8988T (cell line): ENCODE measurements at regions not wholly inside any gene's neighbourhood (a gene's known extent, or its start where the extent isn't known, plus 50 kb on each side); places are given as distances from the start of the nearest gene placed in this dataset.

Source experiments
- DNase-seq: peaks from one replicate; pipeline ENCODE4 v3.0.0; 2011

DNA sequence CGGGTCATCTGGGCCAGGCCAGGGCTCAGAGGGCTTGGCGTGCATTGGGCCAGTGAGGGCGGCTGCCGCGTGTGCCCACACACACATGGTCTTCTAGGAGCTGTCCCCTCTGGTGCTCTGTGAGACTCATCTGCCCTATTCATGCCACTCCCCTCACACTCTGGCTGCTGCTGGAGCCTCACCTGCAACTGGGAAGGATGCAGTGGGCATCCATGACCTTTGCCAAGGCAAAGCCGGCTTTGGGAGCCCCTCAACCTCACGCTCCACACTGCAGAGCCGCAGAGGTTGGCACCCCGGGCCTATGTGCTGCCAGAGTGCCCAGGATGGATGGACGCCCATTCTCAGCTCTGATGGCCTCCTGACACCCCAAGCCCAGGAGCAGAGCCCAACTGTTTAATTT lies 330.2 kb upstream of the SALL3 start:
- no peak for DNase-seq

DNA sequence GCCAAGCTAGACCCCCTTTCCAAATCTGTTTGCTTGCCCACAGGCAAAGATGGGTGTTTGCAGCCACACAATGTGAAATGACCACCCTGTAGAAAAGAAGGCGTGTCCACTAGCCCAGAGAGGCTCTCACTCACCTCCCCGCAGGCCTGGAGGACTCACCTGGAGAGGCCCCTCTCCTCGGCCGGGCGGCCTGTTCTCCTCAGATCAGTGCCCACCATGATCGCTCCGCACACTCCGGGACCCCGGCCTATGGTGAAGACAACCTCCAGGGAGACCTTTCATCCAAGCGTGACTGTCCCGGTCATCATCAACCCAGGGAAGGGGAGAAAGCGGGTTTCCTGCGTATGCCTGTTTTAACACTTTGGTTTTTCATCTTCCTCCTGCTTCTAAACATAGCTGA lies 328.7 kb upstream of the SALL3 start:
- DNase-seq: no peak

DNA sequence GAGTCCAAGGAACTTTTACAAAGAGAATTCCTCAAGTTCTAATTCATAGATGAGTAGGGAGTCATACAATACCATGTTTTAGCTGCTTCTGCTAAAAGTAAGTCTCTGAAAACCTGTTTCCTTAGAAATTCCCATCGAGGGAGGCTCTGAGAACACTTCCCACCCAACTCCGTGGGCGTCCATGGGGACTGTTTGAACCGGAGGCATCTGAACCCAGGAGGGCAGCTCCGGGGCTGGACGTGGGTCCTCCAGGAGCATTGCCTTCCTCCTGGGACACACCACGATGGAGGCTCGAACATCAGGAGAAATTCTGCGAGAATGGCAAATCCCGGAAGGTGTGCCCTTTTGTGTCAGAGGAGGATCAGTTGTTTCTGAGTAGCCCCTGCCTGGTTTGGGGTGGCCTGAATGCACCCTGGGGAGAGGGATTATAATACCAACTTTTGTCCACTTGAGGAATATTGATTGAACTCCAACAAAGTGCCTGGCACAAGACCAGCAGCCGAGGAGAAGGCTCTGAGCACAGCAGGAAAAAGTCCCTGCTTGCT lies 327.5 kb upstream of the SALL3 start:
- DNase-seq: no peak

DNA sequence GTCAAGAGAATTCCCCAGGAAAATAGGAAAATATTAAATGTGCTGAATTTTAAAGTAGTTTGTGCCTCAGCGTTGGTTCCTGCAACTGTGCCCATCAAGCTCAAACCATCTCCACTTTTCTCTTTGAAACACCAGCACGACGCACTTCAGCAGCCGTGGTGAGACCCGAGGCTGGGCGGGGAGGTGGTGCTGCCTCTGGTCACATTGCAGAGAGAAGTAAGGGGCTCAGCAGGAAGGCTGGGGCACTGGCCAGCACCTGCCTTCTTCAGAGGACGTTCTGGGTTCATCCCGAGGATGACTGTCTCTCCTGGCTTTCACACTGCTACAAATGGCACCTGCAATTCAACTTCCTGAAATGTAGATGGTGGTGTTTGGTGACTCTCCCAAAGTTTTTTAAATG lies 323.7 kb upstream of the SALL3 start:
- no peak for DNase-seq

DNA sequence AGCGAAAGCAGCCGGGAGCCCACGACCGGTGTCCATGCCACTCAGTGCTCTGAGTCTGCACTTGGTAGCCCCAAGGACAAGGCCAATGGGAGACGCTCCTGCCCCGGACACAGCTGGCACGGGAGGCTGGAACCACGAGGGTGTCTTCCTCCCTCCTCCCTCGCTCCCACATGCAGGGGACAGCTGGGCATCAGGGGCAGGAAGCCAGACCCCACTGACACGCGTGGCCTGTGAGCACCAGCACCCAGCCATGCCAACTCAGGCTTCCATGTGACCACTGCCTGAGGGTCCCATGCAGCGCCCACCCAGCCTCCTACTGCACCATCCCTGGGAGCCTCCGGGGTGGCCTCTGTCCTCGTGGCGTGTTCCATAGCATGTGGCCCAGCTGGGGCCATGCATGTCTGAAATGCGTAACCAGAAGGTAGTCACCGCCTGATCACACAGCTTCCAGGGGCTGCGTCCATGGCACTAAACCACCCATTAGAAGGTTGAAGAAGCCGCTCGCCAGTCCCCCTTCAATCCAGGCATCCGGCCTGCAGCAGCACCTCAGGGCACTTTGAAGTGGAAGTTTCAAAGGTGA lies 323.2 kb upstream of the SALL3 start:
- no peak for DNase-seq

DNA sequence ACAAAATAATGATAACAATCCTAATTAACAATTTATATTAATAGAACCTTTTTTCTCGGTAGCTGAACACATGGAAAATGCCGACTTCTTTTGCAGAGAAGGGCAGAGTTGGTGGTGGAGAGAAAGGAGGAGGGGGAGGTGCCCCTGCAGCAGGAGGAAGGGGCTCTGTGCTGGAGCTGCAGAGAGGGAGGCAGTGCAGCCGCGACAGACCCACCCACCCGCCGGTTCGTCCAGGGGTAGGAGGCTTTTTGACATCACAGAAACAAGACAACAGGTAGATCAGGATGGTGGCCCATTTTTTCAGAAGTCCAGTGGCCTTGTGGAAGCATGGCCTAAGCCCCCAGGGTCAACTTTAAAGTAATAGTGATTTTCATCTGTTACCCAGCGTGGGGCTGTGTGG lies 321.1 kb upstream of the SALL3 start:
- no peak for DNase-seq

DNA sequence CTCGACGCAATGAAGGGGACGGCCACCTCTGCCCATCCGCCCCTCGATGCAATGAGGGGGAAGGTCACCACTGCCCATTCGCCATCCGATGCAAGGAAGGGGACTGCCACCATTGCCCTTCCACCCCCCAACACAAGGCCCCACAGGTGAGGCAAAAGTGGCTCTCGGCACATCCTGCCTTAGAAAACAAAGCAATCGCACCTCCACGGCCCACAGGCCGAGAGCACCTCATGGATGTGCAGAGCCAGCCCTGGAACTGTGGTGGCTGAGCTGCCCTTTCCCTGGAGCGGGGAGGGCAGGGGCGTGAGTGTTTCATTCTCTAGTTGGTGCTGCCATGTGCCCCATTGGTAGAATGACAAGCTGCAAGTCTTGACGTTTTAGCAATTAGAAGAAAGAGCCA lies 320.6 kb upstream of the SALL3 start:
- no peak for DNase-seq

DNA sequence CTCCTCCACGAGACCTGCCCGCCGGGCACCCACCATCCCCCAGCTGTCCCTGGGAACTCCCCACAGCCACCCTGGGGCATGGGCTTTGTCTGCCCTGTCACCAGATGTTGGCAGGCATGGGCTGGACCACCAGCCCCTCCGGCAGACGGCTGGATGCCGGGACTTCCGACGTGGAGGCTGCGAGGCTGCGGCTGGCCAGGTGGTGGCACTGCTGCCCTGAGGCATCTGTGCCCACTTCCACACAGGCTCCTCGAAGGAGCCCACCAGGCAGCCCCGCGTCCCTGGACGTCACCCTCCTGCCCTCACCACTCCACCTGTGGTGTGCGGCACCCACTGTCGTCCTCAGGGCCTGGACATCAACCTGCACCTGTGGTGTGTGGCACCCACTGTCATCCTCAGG lies 319.9 kb upstream of the SALL3 start:
- DNase-seq: no peak

DNA sequence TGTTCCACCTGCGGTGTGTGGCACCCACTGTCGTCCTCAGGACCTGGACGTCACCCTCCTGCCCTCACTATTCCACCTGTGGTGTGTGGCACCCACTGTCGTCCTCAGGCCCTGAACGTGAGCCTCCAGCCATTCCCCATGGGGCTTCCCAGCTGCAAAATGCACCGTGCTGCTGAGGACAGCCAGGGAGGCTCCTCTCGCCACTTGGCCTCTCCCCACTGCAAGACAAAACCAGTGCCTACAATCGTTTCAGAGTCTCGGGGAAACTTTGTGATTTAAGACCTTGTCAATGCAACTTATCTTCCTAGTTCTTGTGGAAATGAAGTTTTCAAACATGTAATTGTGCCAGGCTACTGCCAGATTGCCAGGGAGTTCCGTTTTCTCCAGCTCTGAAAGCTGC lies 319.3 kb upstream of the SALL3 start:
- DNase-seq: no peak

DNA sequence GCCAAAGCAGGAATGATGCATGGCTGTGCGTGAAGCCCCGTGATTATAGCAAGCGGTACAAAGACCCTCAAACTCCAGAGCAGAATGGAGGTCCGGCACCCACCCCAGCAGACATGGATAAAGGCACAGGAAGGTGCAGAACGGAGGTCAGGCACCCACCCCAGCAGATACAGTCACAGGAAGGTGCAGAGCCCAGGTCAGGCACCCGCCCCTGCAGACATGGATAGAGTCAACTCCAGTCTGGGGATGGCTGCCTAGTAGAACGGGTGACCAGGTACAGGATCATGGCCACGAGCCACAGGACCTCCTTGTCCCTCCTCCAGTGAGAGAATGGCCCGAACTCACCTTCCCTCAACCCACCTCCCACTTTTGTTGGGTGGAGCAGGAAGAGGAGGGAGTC lies 318.3 kb upstream of the SALL3 start:
- no peak for DNase-seq

DNA sequence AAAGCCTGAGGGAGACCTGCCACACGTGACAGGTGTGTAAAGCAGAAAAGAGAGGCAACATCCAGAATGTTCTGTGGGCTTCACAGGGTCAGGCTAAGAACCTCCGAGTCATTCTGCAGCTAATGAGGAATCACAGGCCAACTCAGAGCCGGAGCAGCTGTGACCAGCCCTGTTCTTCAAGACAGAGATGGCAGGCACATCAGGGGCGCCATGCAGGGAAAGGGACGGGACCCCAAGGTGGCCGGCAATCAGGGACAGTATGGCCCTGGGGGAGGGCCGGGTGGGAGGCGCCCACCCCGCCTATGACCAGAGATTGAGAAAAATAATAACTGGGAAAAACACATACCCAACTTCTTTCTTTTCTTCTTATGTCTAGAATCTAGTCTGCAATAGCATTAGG lies 316.7 kb upstream of the SALL3 start:
- DNase-seq: no peak

DNA sequence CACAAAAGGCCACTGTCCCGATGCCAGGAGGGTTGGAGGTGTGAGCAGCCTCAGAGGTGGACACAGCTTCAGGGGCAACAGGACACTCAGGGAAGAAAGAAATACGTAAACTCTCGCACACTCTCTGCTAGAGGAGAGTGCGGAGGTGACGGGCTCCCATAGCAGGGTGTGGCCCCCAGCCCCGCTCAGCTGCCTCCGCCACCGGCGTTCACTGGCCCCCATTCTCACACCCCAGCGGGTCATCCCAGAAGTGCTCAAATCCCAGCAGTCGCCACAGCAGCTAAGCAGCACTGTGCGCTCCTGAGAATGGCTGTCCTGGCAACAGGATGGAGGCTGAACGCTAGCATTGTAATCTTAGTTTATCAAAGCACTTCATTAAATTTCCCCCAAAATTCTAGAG lies 315.6 kb upstream of the SALL3 start:
- no peak for DNase-seq

DNA sequence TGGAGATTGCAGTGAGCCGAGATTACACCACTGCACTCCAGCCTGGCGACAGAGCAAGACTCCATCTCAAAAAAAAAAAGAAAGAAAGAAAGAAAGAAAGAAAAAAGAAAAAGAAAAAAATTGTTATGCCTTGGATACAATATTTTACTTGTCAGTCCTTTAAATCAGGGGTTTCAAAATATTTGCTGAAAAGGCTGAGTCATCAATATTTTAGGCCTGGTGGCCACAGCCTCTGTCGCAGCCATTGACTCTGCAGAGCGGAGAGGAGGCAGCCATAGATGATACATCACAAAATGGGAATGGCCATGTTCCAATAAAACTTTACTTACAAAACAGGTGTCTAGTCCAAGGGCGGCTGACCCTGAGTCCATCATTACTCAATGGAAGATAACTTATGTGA lies 314.8 kb upstream of the SALL3 start:
- no peak for DNase-seq

DNA sequence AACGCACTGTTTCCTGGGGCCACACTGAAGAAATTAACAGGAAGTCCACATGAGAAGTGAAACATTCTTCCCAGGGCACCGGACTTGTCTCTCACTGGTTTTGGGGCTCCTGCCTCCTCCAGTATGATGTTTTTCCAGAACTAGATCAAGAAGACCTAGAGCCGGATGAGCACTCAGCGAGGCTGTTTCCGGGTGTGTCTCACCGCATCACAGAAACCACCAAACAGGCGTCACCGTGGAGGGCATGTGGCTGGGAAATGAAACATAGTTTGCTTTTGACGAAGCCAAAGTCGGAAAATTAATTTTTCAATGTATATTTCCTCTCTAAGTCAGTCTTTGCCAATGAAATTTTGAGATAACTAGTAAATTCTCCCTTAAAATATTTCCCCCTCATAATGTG lies 314.0 kb upstream of the SALL3 start:
- no peak for DNase-seq

DNA sequence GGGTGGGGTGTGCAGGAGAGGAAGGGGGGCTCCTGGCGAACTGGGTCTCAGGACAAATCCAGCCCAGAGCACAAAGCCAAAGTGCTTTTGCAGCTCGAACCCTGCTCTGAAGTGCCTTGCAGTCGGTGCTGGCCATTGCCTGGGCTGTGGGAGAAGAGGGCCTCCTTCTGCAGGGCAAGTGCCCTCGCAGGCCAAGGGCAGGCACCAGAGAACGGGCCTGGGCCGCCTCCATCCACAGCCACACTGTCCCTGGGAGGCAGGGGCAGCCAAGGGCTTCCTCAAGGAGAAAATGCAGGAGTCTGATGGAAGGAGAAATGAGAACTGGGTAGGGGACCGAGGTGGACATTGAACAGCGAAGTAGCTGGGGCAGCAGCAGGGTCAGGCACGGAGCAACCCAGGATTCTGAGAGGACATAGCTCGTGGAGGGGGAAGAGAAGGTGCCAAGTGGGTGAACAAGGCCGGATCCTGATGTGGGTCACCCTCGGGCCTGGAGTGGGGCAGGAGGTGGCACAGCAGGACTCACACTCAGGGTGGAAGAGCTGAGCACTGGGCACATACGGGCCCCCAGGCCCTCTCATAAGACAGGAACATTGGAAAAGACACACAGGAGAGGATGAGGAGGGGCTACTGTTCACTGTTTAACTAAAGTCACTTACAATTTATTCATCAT lies 312.8 kb upstream of the SALL3 start:
- DNase-seq: no peak

DNA sequence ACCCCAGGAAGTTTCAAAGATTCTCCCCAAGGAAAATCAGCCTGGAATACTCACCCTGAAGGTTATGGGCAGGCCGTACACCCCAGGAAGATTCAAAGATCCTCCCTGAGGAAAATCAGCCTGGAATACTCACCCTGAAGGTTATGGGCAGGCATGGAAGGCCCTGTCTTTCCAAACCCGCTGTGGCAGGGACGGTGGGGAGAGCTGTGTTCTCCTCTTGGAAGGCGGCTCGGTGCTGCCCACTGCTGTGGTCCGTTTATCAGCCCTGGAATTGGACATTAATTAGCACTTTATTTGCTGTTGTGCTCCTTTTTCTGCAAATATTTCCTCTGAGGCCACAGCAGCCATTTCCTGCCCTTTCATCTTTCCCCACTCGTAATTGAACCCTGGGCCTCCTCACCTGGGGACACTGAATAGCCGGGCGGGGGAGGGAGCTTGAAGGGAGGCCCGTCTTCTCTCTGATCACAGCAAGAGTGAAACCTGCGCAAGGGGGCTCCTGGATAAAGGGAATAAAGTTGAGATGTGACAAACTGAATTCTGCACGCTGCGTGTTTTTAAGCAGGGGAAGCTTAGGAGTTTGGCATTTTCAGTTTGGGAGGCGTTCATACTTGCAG lies 308.7 kb upstream of the SALL3 start:
- no peak for DNase-seq

DNA sequence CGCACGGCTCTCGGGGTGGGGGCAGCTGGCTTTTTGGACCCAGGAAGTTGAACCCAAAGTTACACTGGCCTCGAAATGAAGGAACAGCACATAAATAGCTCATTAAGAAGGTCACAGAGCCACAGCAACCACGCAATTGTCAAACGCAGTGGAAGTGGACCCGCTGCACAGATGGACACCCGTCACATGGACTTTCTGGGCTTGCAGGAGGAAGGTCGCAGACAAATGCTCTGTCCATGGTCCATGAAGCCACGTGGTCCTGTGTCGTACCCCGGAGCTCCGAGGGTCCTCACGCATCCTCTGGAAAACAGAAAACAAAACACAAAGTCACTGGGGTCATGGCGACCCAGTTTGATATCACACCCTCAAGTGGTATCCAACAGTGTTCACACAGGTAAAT lies 308.1 kb upstream of the SALL3 start:
- no peak for DNase-seq

DNA sequence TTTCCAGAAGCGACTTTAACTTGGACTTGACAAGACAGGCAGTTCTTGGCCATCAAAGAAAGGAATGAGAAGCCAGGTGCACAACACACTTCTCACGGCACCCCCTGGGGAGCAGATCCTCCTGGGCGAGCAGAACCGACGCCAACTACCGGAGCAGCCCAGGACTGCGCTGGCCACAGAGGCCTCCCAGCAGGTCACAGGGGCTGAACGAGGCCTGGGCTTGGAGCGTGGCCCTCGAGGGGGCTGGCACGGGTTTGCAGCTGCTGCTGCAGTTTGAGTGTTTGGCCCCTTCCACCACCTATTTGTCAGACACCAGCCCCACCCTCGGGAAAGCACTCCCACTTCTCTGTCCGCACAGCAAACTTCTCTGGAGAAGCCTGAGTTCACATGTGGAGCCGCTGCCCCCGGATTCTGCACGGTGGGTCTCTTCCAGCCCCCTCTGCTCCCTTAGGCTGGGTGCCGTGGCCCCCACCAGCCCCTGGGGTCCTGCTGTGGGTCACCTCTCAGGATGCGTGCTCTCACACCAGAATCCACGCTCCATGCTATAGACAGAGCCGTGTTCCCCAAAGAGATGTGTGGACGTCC lies 306.7 kb upstream of the SALL3 start:
- DNase-seq: no peak

DNA sequence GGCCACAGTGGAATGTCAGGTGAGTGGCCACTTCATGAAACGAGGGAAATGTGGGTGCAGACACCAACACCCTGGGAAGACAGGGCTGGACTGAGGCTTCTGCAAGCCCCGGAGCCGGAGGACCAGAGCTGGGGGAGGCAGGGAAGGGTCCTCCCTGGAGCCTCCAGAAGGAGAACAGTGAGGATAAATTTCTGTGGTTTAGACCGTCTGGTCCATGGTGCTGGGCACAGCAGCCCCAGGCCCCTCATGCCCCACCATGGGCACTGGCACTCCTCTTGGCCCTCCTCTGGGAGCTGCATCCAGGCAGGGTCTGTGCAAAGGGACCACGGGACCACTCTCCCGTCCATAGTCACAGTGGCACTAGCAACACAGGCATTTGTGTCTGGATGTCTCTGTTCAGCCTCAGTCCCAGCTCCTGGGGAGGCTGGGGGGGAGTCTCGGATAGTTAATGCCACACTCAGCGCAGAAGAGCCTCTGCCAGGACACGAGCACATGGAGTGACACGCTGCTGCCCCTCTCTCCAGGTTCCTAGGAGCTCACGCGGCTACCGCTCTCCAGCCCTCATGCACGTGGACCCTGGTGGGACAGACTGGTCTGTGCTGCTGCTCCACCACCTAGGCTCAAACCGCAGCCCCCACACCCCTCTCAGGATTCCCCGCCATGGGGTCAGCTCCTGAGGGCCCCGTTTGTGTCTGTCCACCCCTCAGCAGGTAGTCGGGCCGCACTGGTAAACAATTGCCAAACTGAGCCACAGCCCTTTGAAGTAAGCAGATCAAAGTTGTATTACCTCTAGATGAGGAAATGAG lies 305.9 kb upstream of the SALL3 start:
- no peak for DNase-seq

DNA sequence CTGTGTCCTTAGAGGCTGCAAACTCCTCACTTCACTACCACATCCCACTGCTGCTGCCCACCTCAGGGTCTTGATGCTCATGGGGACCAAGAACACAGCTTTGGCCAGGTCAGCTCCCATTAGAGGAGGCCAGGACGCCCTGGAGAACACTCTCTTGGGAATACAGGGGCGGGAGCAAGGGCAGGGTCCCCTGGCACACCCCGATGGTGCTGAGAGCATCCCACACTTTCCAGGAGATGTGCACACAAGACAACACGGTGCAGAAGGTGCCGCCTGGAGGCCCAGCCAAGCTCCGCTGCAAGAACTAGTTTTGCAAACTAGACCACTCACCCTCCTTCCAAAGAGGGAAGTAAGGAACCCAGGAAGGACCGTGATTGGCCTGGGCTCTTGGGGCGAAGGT lies 304.4 kb upstream of the SALL3 start:
- no peak for DNase-seq

DNA sequence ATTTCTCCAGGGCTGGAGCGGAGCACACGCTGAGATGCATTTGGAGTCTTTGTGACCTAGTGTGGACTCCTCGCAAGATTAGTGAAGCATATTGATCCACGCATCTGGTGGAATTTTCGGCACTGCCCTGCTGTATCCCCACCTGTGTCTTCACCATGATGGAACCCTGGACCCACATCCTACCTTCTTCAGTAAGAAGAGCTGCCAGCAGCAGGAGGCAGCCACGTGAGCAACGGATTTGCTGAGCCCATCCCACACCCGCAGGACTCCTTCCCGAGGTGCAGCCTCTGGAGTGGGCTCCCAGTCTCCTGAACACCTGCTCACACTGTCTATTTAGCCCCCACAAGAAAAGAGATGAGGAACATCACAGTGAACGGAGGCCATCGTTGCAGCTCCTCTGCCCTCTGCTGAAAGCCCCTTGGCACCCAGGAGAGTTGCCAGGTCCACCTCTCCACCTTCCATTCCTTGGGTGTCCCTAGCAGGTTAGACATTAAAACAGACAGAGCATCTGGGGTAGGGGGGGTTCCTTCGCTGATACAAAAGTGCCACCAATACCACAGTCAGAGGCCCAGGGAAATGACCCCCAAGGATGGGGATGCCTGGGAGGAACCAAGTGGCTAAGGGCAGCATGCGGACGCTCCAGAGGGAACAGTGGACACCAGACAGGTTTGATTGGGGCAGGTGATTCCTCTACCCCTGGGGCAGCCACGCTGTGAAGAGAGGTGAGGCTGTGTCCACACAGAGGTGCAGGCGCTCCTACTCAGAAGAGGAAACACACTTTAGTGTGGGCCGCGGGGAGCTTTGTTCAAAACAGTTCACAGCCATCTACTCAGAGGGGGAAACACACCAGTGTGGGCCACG lies 302.8 kb upstream of the SALL3 start:
- DNase-seq: no peak
